Hepatocyte (in vitro differentiated cells): ENCODE measurements at regions not wholly inside any gene's neighbourhood (a gene's known extent, or its start where the extent isn't known, plus 50 kb on each side); places are given as distances from the start of the nearest gene placed in this dataset.

ENCODE experiments used
- EZH2 ChIP-seq: fragments of 200-600 bp; sonication (generic); IDR thresholded peaks from 2 replicates; pipeline ENCODE4 v1.6.1; 2016; ENCODE audit warnings: antibody characterized with exemption, mild to moderate bottlenecking, borderline replicate concordance
- EZH2phosphoT487 ChIP-seq: fragments of 200-600 bp; sonication (generic); IDR thresholded peaks from one replicate; pipeline ENCODE4 v1.6.1; 2018; ENCODE audit warnings: antibody characterized with exemption, mild to moderate bottlenecking, low read depth, moderate library complexity; ENCODE audit not compliant: unreplicated experiment, severe bottlenecking
- TF ChIP-seq, protein P1 (sequence below): fragments of 200-600 bp; sonication (generic); IDR thresholded peaks from 2 replicates; pipeline ENCODE4 v1.5.1; 2016; ENCODE audit warnings: antibody characterized with exemption, mild to moderate bottlenecking; ENCODE audit not compliant: poor library complexity

DNA sequence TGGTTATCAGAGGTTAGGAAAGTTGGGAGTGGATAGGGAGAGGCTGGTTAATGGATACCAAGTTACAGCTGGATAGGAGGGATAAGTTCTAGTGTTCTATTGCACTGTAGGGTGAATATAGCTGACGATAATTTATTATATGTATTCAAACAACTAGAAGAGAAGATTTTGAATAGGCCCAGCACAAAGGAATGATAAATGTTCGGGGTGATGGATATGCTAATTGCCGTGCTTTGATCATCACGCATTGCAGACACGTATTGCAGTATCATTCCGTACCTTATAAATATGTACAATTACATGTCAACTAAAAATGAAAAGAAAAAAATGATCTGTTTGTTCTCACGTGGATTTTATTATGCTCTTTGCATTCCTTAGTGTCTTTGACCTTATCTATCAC is 369.2 kb upstream of the PKDCC start:
- TF ChIP-seq, protein P1, sequence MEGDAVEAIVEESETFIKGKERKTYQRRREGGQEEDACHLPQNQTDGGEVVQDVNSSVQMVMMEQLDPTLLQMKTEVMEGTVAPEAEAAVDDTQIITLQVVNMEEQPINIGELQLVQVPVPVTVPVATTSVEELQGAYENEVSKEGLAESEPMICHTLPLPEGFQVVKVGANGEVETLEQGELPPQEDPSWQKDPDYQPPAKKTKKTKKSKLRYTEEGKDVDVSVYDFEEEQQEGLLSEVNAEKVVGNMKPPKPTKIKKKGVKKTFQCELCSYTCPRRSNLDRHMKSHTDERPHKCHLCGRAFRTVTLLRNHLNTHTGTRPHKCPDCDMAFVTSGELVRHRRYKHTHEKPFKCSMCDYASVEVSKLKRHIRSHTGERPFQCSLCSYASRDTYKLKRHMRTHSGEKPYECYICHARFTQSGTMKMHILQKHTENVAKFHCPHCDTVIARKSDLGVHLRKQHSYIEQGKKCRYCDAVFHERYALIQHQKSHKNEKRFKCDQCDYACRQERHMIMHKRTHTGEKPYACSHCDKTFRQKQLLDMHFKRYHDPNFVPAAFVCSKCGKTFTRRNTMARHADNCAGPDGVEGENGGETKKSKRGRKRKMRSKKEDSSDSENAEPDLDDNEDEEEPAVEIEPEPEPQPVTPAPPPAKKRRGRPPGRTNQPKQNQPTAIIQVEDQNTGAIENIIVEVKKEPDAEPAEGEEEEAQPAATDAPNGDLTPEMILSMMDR, result no peak
- no peak for TF ChIP-seq EZH2
- no peak for TF ChIP-seq EZH2phosphoT487
